ENCODE measurements at regions not wholly inside any gene's neighbourhood (a gene's known extent, or its start where the extent isn't known, plus 50 kb on each side); places are given as distances from the start of the nearest gene placed in this dataset.

DNA sequence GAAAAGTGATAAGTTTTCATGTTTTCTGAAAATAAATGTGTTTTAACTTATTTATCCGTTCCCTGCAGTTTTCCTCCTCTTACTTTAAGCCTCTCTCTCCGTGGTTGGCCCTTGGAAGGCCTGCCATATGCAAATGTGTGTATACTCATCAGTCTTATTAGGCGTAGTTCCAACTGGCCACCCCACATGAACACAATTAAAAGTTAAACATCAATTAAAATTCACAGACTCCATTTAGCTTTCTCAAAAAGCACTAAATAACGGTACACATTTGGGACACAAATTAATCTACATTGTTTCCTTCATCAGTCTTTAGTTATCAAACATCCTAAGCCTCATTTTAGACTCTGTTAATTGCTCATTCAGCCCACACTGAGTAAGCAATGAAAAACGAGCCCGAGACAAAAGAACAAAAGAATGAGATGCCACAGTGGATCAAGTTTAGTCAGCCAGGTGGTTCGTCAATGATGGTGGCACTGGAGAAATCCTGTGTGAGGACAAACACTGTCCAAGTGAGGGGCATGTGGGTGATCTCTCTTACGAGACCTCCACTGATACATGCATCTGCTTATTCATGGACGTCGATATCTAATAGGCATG lies 76.0 kb upstream of the TMCC3 start:
- intact Hi-C loops (cut with DNase I): no loop called here
- no peak for TF ChIP-seq POLR2AphosphoS5 (IDR thresholded peaks at IDR 0.05)
- TF ChIP-seq CTCF (IDR thresholded peaks at IDR 0.05): no peak
- TF ChIP-seq EP300 (IDR thresholded peaks at IDR 0.05): no peak
- no peak for TF ChIP-seq POLR2A (IDR thresholded peaks at IDR 0.05; ENCODE audit: low read depth)
- no peaks in the 10 kb centered on the region for H3K9me3 ChIP-seq
- DNase-seq (ENCODE audit: extremely low spot score): peak; percentile 12
- H3K27ac ChIP-seq (replicated peaks in 1 of 4): no peak overlapping the region
- 95% methylated on average over 10 of the region's 10 CpGs for WGBS
- no peak overlapping the region for H3K4me3 ChIP-seq
- no peaks in the 10 kb centered on the region for H3K36me3 ChIP-seq
- no peaks in the 10 kb centered on the region for H3K4me1 ChIP-seq
- no peaks in the 10 kb centered on the region for H3K27me3 ChIP-seq

DNA sequence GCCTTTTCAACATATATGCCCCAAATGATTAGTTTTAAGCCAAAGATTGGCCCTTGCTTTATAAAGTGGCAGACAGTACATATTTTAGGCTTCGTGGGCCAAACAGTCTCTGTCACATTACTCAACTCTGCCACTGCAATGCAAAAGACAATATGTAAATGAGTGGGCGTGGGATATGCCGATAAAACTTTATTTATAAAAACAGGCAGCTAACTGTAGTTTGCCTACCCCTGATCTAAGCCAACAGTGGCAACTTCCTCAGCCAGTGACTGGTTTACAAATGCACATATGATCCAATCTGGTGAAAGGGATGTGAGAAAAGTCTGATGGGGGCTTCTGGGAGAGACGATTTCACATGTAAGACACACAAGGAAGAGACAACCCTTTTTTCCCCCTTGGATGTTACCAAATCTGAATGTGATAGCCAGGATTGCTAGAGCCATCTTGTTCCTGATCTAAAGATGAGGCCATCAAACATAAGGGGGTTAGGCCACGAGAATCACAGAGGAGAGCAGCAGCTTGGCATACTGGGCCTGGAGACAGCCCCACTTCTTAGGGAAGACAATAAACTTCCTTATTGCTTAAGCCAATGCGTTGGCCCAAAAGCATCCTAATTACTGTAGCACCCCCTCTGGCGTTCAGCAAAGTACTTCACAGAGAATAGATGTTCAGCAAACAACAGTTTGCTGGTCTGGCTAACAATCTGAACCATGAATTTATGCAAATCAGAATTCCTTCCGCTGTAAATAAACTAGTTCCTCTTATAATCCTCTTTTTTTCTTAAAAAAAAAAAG lies 75.2 kb upstream of the TMCC3 start:
- no peak overlapping the region for H3K27ac ChIP-seq (replicated peaks in 1 of 4)
- H3K36me3 ChIP-seq: no peaks in the 10 kb centered on the region
- H3K4me1 ChIP-seq: no peaks in the 10 kb centered on the region
- peak; percentile 45 for DNase-seq (ENCODE audit: extremely low spot score)
- H3K27me3 ChIP-seq: no peaks in the 10 kb centered on the region
- WGBS: 84% methylated on average over 8 of the region's 8 CpGs
- H3K9me3 ChIP-seq: no peaks in the 10 kb centered on the region
- intact Hi-C loops (cut with DNase I): no loop called here
- H3K4me3 ChIP-seq: no peak overlapping the region
- TF ChIP-seq POLR2A (IDR thresholded peaks at IDR 0.05; ENCODE audit: low read depth) (no peak), CTCF (IDR thresholded peaks at IDR 0.05) (peak in 2 of 3 experiments; percentile 5 to 37), EP300 (IDR thresholded peaks at IDR 0.05) (no peak), POLR2AphosphoS5 (IDR thresholded peaks at IDR 0.05) (no peak)

GRCh38 chr12:94722664-94723063 lies 72.3 kb upstream of the TMCC3 start:
- Histone ChIP-seq H3K27ac (replicated peaks in 1 of 4) (no peak overlapping the region), H3K9me3 (no peaks in the 10 kb centered on the region), H3K4me3 (no peak overlapping the region), H3K4me1 (peaks cover 0 to 6% (median 0%) of the 10 kb centered on the region in 4 donors), H3K27me3 (no peaks in the 10 kb centered on the region), H3K36me3 (no peaks in the 10 kb centered on the region)
- intact Hi-C loops (cut with DNase I): no loop called here
- WGBS: 88% methylated on average over 3 of the region's 3 CpGs
- no peak for TF ChIP-seq POLR2A (IDR thresholded peaks at IDR 0.05; ENCODE audit: low read depth)
- DNase-seq (ENCODE audit: extremely low spot score): peak; percentile 82

DNA sequence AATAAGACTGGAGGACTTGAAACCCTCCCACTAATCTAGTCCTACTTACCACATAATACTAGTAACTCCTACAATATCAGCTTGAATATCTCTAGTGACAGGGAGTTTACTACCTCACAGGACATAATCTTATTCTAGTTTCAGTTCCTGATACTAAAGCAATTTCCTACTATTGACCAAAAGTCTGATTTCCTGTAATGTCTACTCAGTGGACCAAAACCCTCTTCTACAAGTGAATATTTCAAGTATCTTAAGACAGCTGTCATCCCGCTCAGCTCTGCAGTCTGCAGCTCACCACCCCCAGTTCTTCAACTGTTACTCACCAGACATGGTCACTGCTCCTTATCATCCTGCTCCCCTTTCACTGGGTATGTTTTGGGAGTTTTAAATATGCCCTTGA lies 70.8 kb upstream of the TMCC3 start:
- no peaks in the 10 kb centered on the region for H3K27me3 ChIP-seq
- 90% methylated on average over 1 of the region's 1 CpG for WGBS
- H3K36me3 ChIP-seq: no peaks in the 10 kb centered on the region
- H3K4me3 ChIP-seq: no peak overlapping the region
- intact Hi-C loops (cut with DNase I): no loop called here
- no peak for TF ChIP-seq CTCF (IDR thresholded peaks at IDR 0.05)
- TF ChIP-seq POLR2A (IDR thresholded peaks at IDR 0.05; ENCODE audit: low read depth): no peak
- no peak for TF ChIP-seq EP300 (IDR thresholded peaks at IDR 0.05)
- no peak for TF ChIP-seq POLR2AphosphoS5 (IDR thresholded peaks at IDR 0.05)
- H3K27ac ChIP-seq (replicated peaks in 1 of 4): no peak overlapping the region
- peaks cover 0 to 14% (median 10%) of the 10 kb centered on the region in 4 donors for H3K4me1 ChIP-seq
- no peaks in the 10 kb centered on the region for H3K9me3 ChIP-seq
- DNase-seq (ENCODE audit: extremely low spot score): no peak

DNA sequence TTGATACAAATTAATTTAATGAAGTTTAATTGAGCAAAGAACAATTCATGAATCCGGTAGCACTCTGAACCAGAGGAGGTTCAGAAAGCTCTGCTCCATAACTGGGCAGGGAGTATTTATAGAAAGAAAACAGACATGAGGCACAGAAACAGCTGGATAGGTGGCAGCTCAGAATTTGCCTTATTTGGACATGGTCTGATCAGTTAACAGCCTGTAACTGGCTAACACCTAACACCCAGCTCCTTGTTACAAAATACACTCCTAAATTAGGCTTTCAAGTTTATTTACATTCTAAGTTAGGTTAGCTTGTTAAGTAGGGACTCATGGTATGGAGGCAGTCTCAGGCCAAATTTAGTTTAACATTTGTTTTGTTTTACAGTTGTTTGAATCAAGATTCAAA lies 67.8 kb upstream of the TMCC3 start:
- intact Hi-C loops (cut with DNase I): no loop called here
- WGBS: 42% methylated on average over 1 of the region's 1 CpG
- Histone ChIP-seq H3K27me3 (no peaks in the 10 kb centered on the region), H3K4me3 (no peak overlapping the region), H3K36me3 (no peaks in the 10 kb centered on the region), H3K4me1 (peaks cover 0 to 32% (median 15%) of the 10 kb centered on the region in 4 donors), H3K27ac (replicated peaks in 1 of 4) (no peak overlapping the region), H3K9me3 (no peaks in the 10 kb centered on the region)
- TF ChIP-seq POLR2AphosphoS5 (IDR thresholded peaks at IDR 0.05): peak in 1 of 2 donors; percentile 25
- TF ChIP-seq POLR2A (IDR thresholded peaks at IDR 0.05; ENCODE audit: low read depth): no peak
- DNase-seq (ENCODE audit: extremely low spot score): no peak

Measured in esophagus muscularis mucosa (tissue), 4 donors.